ENCODE measurements at regions not wholly inside any gene's neighbourhood (a gene's known extent, or its start where the extent isn't known, plus 50 kb on each side); places are given as distances from the start of the nearest gene placed in this dataset.

GRCh38 chr1:31127266-31127665 lies 61.7 kb upstream of the PUM1 start:
- peak; percentile 20 to 28 for DNase-seq (ENCODE audit: low read depth in 2 of 2)

GRCh38 chr1:31122741-31123140 lies 57.2 kb upstream of the PUM1 start:
- no peak for DNase-seq (ENCODE audit: low read depth in 2 of 2)

- DNase-seq (ENCODE audit: low read depth in 2 of 2), result no peak
These were observed 56.7 kb upstream of the PUM1 start for GRCh38 chr1:31122101-31122735.

- no peak for DNase-seq (ENCODE audit: low read depth in 2 of 2)
These were observed 55.3 kb upstream of the PUM1 start for GRCh38 chr1:31120783-31121180.

- no peak for DNase-seq (ENCODE audit: low read depth in 2 of 2)
These were observed 50.5 kb upstream of the PUM1 start for GRCh38 chr1:31116022-31116421.
